Chondrocyte (in vitro differentiated cells): ENCODE measurements at regions not wholly inside any gene's neighbourhood (a gene's known extent, or its start where the extent isn't known, plus 50 kb on each side); places are given as distances from the start of the nearest gene placed in this dataset.
"Not testable (repeated sequence)": the region's sequence is repeated elsewhere in the genome, so short reads cannot be mapped to it uniquely, and the experiment has no call there.

Experiments
- DNase-seq: peaks from one replicate; pipeline ENCODE4 v3.0.0; 2021; ENCODE audit warnings: mixed read lengths, low spot score
- H3K27ac Mint-ChIP-seq: one replicate; pipeline ENCODE4 v1.8.0; 2021; ENCODE audit warnings: mild to moderate bottlenecking, moderate library complexity, mixed read lengths; ENCODE audit not compliant: unreplicated experiment
- H3K27me3 Mint-ChIP-seq: 2 replicates; pipeline ENCODE4 v1.8.0; 2021; ENCODE audit warnings: low read depth, mixed read lengths
- H3K36me3 Mint-ChIP-seq: 2 replicates; pipeline ENCODE4 v1.8.0; 2021; ENCODE audit warnings: low read depth, mixed read lengths
- H3K4me1 Mint-ChIP-seq: 2 replicates; pipeline ENCODE4 v1.8.0; 2021; ENCODE audit warnings: low read depth, mild to moderate bottlenecking, mixed read lengths
- H3K4me3 Mint-ChIP-seq: one replicate; pipeline ENCODE4 v1.8.0; 2021; ENCODE audit warnings: mild to moderate bottlenecking, moderate library complexity, mixed read lengths; ENCODE audit not compliant: unreplicated experiment
- H3K9me3 Mint-ChIP-seq: 2 replicates; pipeline ENCODE4 v1.8.0; 2021; ENCODE audit warnings: low read depth, mixed read lengths
- TF ChIP-seq, protein P1 (sequence below): fragments of 200-600 bp; sonication (generic); IDR thresholded peaks from 2 replicates; pipeline ENCODE4 v1.5.0; 2021; ENCODE audit warnings: antibody characterized with exemption, mild to moderate bottlenecking, moderate library complexity

DNA sequence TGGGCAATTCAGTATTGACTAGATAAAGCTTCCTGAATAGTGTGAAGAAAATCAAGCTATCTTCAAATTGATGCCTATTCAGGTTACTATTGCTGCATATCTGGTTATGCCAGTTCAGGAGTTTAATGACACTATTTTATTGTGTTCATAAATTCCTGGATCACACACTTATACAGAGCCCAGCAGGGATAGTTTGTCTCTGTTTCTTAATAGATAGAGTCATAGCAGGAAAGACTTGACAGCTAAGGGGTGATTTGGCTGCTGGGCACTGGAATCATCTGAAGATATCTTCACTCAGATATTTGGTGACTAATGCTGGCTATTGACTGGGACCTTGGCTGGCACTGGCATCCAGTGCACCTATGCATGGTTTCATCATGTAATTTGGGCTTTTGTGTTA, 187.8 kb downstream of the PYDC2 start:
- Mint-ChIP-seq H3K9me3 (peaks cover 32% of the 10 kb centered on the region), H3K27me3 (no peaks in the 10 kb centered on the region)

DNA sequence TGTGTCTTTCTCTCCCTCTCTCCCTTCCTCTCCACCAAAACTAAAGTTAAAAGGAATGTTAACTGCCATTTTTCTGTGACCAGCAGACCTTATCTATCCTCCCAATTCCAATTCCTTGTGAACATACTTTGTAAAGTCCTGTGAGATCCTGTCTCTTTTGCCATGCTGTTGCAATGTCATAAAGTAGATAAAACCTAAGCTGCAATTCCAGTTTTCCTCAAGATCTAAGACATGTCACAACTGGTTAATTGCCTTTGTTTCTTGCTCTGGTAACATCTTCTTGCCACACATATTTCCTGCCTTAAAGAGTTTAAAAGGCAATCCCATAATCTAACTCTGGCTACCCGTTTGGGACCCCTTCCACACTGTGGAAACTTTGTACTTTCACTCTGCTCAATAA, 188.7 kb downstream of the PYDC2 start:
- Mint-ChIP-seq H3K4me1 (no peaks in the 10 kb centered on the region), H3K4me3 (no peak overlapping the region), H3K27me3 (peaks cover 4% of the 10 kb centered on the region), H3K36me3 (peaks cover 3% of the 10 kb centered on the region), H3K27ac (no peak overlapping the region), H3K9me3 (peaks cover 24% of the 10 kb centered on the region)
- TF ChIP-seq, protein P1, sequence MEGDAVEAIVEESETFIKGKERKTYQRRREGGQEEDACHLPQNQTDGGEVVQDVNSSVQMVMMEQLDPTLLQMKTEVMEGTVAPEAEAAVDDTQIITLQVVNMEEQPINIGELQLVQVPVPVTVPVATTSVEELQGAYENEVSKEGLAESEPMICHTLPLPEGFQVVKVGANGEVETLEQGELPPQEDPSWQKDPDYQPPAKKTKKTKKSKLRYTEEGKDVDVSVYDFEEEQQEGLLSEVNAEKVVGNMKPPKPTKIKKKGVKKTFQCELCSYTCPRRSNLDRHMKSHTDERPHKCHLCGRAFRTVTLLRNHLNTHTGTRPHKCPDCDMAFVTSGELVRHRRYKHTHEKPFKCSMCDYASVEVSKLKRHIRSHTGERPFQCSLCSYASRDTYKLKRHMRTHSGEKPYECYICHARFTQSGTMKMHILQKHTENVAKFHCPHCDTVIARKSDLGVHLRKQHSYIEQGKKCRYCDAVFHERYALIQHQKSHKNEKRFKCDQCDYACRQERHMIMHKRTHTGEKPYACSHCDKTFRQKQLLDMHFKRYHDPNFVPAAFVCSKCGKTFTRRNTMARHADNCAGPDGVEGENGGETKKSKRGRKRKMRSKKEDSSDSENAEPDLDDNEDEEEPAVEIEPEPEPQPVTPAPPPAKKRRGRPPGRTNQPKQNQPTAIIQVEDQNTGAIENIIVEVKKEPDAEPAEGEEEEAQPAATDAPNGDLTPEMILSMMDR: no peak
- no peak for DNase-seq

More for the DNA sequence above, 187.8 kb downstream of the PYDC2 start:
- Mint-ChIP-seq H3K4me1 (no peaks in the 10 kb centered on the region), H3K4me3 (no peak overlapping the region), H3K27ac (no peak overlapping the region), H3K36me3 (peaks cover 3% of the 10 kb centered on the region)
- no peak for DNase-seq
- TF ChIP-seq, protein P1: no peak

DNA sequence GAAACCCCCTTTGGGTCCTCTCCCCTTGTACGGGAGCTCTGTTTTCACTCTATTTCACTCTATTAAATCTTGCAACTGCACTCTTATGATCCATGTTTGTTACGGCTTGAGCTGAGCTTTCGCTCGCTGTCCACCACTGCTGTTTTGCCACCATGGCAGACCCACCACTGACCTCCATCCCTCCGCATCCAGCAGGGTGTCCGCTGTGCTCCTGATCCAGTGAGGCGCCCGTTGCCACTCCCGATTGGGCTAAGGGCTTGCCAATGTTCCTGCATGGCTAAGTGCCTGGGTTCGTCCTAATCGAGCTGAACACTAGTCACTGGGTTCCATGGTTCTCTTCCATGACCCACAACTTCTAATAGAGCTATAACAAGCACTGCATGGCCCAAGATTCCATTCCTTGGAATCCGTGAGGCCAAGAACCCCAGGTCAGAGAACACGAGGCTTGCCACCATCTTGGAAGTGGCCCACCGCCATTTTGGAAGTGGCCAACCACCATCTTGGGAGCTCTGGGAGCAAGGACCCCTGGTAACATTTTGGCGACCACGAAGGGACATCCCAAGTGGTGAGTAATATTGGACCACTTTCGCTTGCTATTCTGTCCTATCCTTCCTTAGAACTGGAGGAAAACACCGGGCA, 197.9 kb downstream of the PYDC2 start:
- H3K9me3 Mint-ChIP-seq, H3K4me3 Mint-ChIP-seq, DNase-seq, H3K27me3 Mint-ChIP-seq, H3K4me1 Mint-ChIP-seq, H3K27ac Mint-ChIP-seq, H3K36me3 Mint-ChIP-seq: not testable (repeated sequence)

DNA sequence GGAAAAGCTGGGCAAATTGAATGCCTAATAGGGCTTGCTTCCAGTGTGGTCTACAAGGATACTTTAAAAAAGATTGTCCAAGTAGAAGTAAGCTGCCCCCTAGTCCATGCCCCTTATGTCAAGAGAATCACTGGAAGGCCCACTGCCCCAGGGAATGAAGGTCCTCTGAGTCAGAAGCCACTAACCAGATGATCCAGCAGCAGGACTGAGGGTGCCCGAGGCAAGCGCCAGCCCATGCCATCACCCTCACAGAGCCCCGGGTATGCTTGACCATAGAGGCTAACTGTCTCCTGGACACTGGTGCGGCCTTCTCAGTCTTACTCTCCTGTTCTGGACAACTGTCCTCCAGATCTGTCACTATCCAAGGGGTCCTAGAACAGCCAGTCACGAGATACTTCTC, 201.2 kb downstream of the PYDC2 start:
- H3K4me3 Mint-ChIP-seq, H3K27me3 Mint-ChIP-seq, H3K9me3 Mint-ChIP-seq, H3K4me1 Mint-ChIP-seq, H3K36me3 Mint-ChIP-seq, H3K27ac Mint-ChIP-seq, DNase-seq: not testable (repeated sequence)

DNA sequence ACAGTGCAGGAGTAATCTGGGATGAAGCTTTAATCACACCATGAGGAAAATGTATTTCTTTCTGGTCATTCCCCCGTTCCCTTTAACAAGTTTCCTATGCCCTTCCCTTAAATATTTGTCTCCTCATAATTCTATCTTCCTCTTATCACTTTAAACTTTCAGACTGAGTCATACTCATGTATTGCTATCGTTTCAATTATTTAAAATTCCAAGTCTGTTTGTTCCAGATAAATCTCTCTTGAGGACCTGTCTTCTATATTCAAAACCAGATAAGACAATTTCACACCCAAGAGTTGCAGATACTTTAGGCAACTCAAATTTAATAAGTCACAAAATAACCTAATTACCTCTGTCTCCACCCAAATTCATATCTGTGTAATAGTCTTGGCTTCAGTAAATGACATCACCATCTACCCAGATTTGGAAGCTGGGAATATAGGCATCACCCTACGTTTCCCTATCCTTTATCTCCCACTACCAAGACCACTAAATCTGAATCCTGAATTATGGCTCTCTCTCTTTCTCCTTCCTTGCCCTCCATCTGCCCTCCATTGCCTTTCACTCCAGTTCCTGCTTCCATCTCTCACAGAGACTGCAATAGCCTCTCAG, 220.1 kb downstream of the PYDC2 start:
- H3K27ac Mint-ChIP-seq: no peak overlapping the region
- no peaks in the 10 kb centered on the region for H3K36me3 Mint-ChIP-seq
- TF ChIP-seq, protein P1: no peak
- no peak for DNase-seq
- H3K9me3 Mint-ChIP-seq: no peaks in the 10 kb centered on the region
- peaks cover 27% of the 10 kb centered on the region for H3K27me3 Mint-ChIP-seq
- no peaks in the 10 kb centered on the region for H3K4me1 Mint-ChIP-seq
- H3K4me3 Mint-ChIP-seq: no peak overlapping the region

DNA sequence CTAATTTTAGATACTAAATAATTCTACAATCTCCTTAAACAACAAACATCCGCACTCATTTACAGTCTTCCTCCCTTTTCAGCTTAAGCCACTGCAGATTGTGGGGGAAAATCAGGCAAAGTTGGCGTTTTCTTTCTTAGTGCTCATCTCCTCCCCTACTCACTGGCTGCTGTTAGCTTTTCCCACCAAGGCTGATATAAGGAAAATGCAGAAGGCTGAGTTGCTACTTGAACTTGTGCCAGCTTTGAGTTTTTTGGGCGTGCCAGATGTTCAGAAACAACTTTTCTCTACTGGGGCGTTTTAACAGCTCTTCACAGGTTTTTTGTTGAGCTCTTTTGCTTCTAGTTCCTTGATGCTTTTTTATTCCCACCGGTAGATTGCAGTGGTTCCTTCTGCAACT, 222.0 kb downstream of the PYDC2 start:
- H3K27ac Mint-ChIP-seq: no peak overlapping the region
- no peaks in the 10 kb centered on the region for H3K9me3 Mint-ChIP-seq
- peaks cover 28% of the 10 kb centered on the region for H3K27me3 Mint-ChIP-seq
- no peak overlapping the region for H3K4me3 Mint-ChIP-seq
- H3K36me3 Mint-ChIP-seq: no peaks in the 10 kb centered on the region
- peaks cover 5% of the 10 kb centered on the region for H3K4me1 Mint-ChIP-seq
- no peak for DNase-seq
- TF ChIP-seq, protein P1: no peak
